ENCODE measurements at regions not wholly inside any gene's neighbourhood (a gene's known extent, or its start where the extent isn't known, plus 50 kb on each side); places are given as distances from the start of the nearest gene placed in this dataset.

- no peak for DNase-seq (ENCODE audit: low spot score)
Measured at GRCh38 chr11:123254357-123254756, 59.3 kb upstream of the CLMP start.

- DNase-seq (ENCODE audit: low spot score), result no peak
Measured at GRCh38 chr11:123253911-123254310, 58.9 kb upstream of the CLMP start.

GRCh38 chr11:123253223-123253622 lies 58.2 kb upstream of the CLMP start:
- DNase-seq (ENCODE audit: low spot score), result no peak

GRCh38 chr11:123251657-123252344 lies 56.8 kb upstream of the CLMP start:
- no peak for DNase-seq (ENCODE audit: low spot score)

GRCh38 chr11:123250892-123251656 lies 56.0 kb upstream of the CLMP start:
- no peak for DNase-seq (ENCODE audit: low spot score)

- no peak for DNase-seq (ENCODE audit: low spot score)
Measured at GRCh38 chr11:123249354-123249753, 54.3 kb upstream of the CLMP start.

- no peak for DNase-seq (ENCODE audit: low spot score)
Measured at GRCh38 chr11:123247813-123248379, 52.8 kb upstream of the CLMP start.

GRCh38 chr11:123247496-123247799 lies 52.4 kb upstream of the CLMP start:
- DNase-seq (ENCODE audit: low spot score), result no peak

- DNase-seq (ENCODE audit: low spot score), result peak; percentile 60
Measured at GRCh38 chr11:123246749-123247495, 51.9 kb upstream of the CLMP start.

GRCh38 chr11:123245567-123245966 lies 50.5 kb upstream of the CLMP start:
- no peak for DNase-seq (ENCODE audit: low spot score)

Data from SW480 (cell line).